Activated naive CD8-positive, alpha-beta T cell treated with anti-CD3 and anti-CD28 coated beads, Interleukin-2, amount 50 U/mL, for 24 hours (primary cell): ENCODE measurements at regions not wholly inside any gene's neighbourhood (a gene's known extent, or its start where the extent isn't known, plus 50 kb on each side); places are given as distances from the start of the nearest gene placed in this dataset.

Source experiments
- ATAC-seq: fragments of 150-1000 bp; cut with Tn5 transposase; one replicate; pipeline ENCODE4 v1.10.0; 2021
- DNase-seq: peaks from one replicate; pipeline ENCODE4 v3.0.0; 2021
- H3K27ac Mint-ChIP-seq: one replicate; pipeline ENCODE4 v1.8.0; 2021; ENCODE audit warnings: mild to moderate bottlenecking, mixed read lengths
- H3K27me3 Mint-ChIP-seq: one replicate; pipeline ENCODE4 v1.8.0; 2021; ENCODE audit warnings: mixed read lengths
- H3K36me3 Mint-ChIP-seq: one replicate; pipeline ENCODE4 v1.8.0; 2021; ENCODE audit warnings: low read depth, mixed read lengths
- H3K4me1 Mint-ChIP-seq: one replicate; pipeline ENCODE4 v1.8.0; 2021; ENCODE audit warnings: mixed read lengths
- H3K4me3 Mint-ChIP-seq: one replicate; pipeline ENCODE4 v1.8.0; 2021; ENCODE audit warnings: mild to moderate bottlenecking, moderate library complexity, mixed read lengths
- H3K9me3 Mint-ChIP-seq: one replicate; pipeline ENCODE4 v1.8.0; 2021; ENCODE audit warnings: mixed read lengths

- H3K36me3 Mint-ChIP-seq = no peaks in the 10 kb centered on the region
- H3K9me3 Mint-ChIP-seq = no peaks in the 10 kb centered on the region
- DNase-seq (no peak), ATAC-seq (no peak)
- no peaks in the 10 kb centered on the region for H3K4me1 Mint-ChIP-seq
- no peak overlapping the region for H3K27ac Mint-ChIP-seq
- no peak overlapping the region for H3K4me3 Mint-ChIP-seq
- peaks cover 7% of the 10 kb centered on the region for H3K27me3 Mint-ChIP-seq
Measured at GRCh38 chr10:118106426-118106825, 59.7 kb upstream of the RAB11FIP2 start.

- Mint-ChIP-seq H3K4me3 (no peak overlapping the region), H3K27me3 (peaks cover 10% of the 10 kb centered on the region), H3K4me1 (no peaks in the 10 kb centered on the region), H3K36me3 (no peaks in the 10 kb centered on the region), H3K27ac (no peak overlapping the region), H3K9me3 (no peaks in the 10 kb centered on the region)
- ATAC-seq (no peak), DNase-seq (no peak)
Measured at GRCh38 chr10:118102121-118102520, 55.4 kb upstream of the RAB11FIP2 start.

GRCh38 chr10:118101501-118101900 lies 54.8 kb upstream of the RAB11FIP2 start:
- ATAC-seq (no peak), DNase-seq (no peak)
- no peaks in the 10 kb centered on the region for H3K36me3 Mint-ChIP-seq
- H3K27ac Mint-ChIP-seq = no peak overlapping the region
- H3K9me3 Mint-ChIP-seq = no peaks in the 10 kb centered on the region
- H3K4me3 Mint-ChIP-seq = no peak overlapping the region
- peaks cover 10% of the 10 kb centered on the region for H3K27me3 Mint-ChIP-seq
- H3K4me1 Mint-ChIP-seq = no peaks in the 10 kb centered on the region
